Esophagus squamous epithelium (tissue), 4 donors: ENCODE measurements at regions not wholly inside any gene's neighbourhood (a gene's known extent, or its start where the extent isn't known, plus 50 kb on each side); places are given as distances from the start of the nearest gene placed in this dataset.

Source experiments
- POLR2A ChIP-seq, 4 donors: fragments of 450-650 bp; IDR thresholded peaks; one replicate each; pipeline ENCODE4 v1.6.1; 2017; ENCODE audit warnings: antibody characterized with exemption in 4 of 4, mild to moderate bottlenecking in 4 of 4, moderate library complexity in 3 of 4
- TF ChIP-seq, protein P1 (sequence below), 6 experiments: fragments of 450-650 bp in 4 of 6; fragments of 200-600 bp in 2 of 6; sonication (generic) in 2 of 6; IDR thresholded peaks; one replicate each; pipeline ENCODE4 v1.5.1; 2016 to 2019; ENCODE audit warnings: antibody characterized with exemption in 6 of 6, mild to moderate bottlenecking in 4 of 6, moderate library complexity in 4 of 6

- TF ChIP-seq, protein P1, sequence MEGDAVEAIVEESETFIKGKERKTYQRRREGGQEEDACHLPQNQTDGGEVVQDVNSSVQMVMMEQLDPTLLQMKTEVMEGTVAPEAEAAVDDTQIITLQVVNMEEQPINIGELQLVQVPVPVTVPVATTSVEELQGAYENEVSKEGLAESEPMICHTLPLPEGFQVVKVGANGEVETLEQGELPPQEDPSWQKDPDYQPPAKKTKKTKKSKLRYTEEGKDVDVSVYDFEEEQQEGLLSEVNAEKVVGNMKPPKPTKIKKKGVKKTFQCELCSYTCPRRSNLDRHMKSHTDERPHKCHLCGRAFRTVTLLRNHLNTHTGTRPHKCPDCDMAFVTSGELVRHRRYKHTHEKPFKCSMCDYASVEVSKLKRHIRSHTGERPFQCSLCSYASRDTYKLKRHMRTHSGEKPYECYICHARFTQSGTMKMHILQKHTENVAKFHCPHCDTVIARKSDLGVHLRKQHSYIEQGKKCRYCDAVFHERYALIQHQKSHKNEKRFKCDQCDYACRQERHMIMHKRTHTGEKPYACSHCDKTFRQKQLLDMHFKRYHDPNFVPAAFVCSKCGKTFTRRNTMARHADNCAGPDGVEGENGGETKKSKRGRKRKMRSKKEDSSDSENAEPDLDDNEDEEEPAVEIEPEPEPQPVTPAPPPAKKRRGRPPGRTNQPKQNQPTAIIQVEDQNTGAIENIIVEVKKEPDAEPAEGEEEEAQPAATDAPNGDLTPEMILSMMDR (IDR thresholded peaks at IDR 0.05), result no peak
- TF ChIP-seq POLR2A (IDR thresholded peaks at IDR 0.05), result no peak
These were observed 243.6 kb downstream of the GPD2 start for GRCh38 chr2:156679820-156680219.
